Activated CD4-positive, alpha-beta T cell treated with anti-CD3 and anti-CD28 coated beads, Interleukin-2, amount 10 ng/mL, durations not matched to agents 24 days and 14 days (primary cell): ENCODE measurements at regions not wholly inside any gene's neighbourhood (a gene's known extent, or its start where the extent isn't known, plus 50 kb on each side); places are given as distances from the start of the nearest gene placed in this dataset.
"Not testable (repeated sequence)": the region's sequence is repeated elsewhere in the genome, so short reads cannot be mapped to it uniquely, and the experiment has no call there.

Experiments used
- DNase-seq: peaks from one replicate; pipeline ENCODE4 v3.0.0; 2022
- H3K27ac Mint-ChIP-seq: one replicate; pipeline ENCODE4 v1.8.0; 2022; ENCODE audit warnings: mild to moderate bottlenecking, mixed read lengths
- H3K27me3 Mint-ChIP-seq: one replicate; pipeline ENCODE4 v1.8.0; 2022; ENCODE audit warnings: mixed read lengths
- H3K36me3 Mint-ChIP-seq: one replicate; pipeline ENCODE4 v1.8.0; 2022; ENCODE audit warnings: low read depth, mild to moderate bottlenecking, mixed read lengths
- H3K4me1 Mint-ChIP-seq: one replicate; pipeline ENCODE4 v1.8.0; 2021; ENCODE audit warnings: mixed read lengths
- H3K4me3 Mint-ChIP-seq: one replicate; pipeline ENCODE4 v1.8.0; 2022; ENCODE audit warnings: mild to moderate bottlenecking, moderate library complexity, mixed read lengths
- H3K9me3 Mint-ChIP-seq: one replicate; pipeline ENCODE4 v1.8.0; 2021; ENCODE audit warnings: mixed read lengths
- intact Hi-C: fragments of 100-400 bp; cut with micrococcal nuclease; formaldehyde crosslinking; loops from one replicate; pipeline ENCODE4 v1.15.1; 2023

GRCh38 chr15:96610757-96611156 is 280.3 kb downstream of the NR2F2 start:
- no peaks in the 10 kb centered on the region for H3K27me3 Mint-ChIP-seq
- H3K36me3 Mint-ChIP-seq: no peaks in the 10 kb centered on the region
- no peak for DNase-seq
- peaks cover 7% of the 10 kb centered on the region for H3K9me3 Mint-ChIP-seq
- H3K27ac Mint-ChIP-seq: no peak overlapping the region
- intact Hi-C loops: no loop called here
- no peaks in the 10 kb centered on the region for H3K4me1 Mint-ChIP-seq
- no peak overlapping the region for H3K4me3 Mint-ChIP-seq

DNA sequence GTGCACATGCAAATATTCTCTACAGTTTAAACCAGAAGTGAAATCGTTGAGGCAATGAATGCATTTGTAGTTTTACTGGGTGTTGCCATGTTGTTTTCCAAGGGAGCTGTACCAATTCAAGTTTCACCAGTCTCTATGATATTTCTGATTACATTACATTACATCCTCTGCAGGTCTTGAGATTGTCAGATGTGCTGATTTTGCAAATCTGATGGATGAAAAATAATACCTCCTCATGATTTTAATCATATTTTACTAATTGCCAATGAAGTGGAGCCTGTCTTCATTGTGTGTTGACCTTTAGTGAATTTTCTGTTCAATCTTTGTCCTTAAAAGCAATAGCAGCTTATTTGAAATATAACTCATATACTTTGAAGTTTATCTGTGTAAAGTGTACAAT is 282.4 kb downstream of the NR2F2 start:
- Mint-ChIP-seq H3K4me3 (no peak overlapping the region), H3K9me3 (peaks cover 7% of the 10 kb centered on the region), H3K4me1 (no peaks in the 10 kb centered on the region), H3K27ac (no peak overlapping the region), H3K27me3 (no peaks in the 10 kb centered on the region), H3K36me3 (no peaks in the 10 kb centered on the region)
- no peak for DNase-seq
- intact Hi-C loops: no loop called here

DNA sequence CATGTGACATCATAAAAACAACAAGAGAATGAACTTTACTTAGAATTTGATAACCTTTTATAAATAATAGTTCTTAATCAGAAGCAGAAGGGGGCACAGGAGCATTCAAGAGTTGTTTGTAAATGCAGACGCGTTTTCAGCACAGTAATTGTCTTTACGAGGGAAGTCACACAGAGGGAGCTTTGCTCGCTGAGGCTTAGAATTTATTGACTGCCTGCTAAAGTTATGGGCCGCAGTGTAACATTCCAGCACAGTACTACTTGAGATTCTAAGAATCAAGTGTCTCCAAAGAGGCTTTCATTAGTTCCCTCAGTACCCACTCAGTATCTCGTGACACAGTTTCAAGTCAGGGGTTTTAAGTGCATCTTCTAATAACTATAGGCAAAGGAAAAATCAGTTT is 288.7 kb downstream of the NR2F2 start:
- Mint-ChIP-seq H3K27me3 (no peaks in the 10 kb centered on the region), H3K4me3 (no peak overlapping the region), H3K4me1 (no peaks in the 10 kb centered on the region), H3K36me3 (no peaks in the 10 kb centered on the region), H3K9me3 (no peaks in the 10 kb centered on the region), H3K27ac (no peak overlapping the region)
- intact Hi-C loops: no loop called here
- no peak for DNase-seq

GRCh38 chr15:96622714-96623113 is 292.2 kb downstream of the NR2F2 start:
- DNase-seq: no peak
- Mint-ChIP-seq H3K4me1 (no peaks in the 10 kb centered on the region), H3K27ac (no peak overlapping the region), H3K9me3 (no peaks in the 10 kb centered on the region), H3K27me3 (no peaks in the 10 kb centered on the region), H3K4me3 (no peak overlapping the region), H3K36me3 (no peaks in the 10 kb centered on the region)
- intact Hi-C loops: no loop called here

GRCh38 chr15:96625256-96625655 is 294.8 kb downstream of the NR2F2 start:
- no peaks in the 10 kb centered on the region for H3K9me3 Mint-ChIP-seq
- DNase-seq: no peak
- no peak overlapping the region for H3K4me3 Mint-ChIP-seq
- intact Hi-C loops: no loop called here
- H3K27me3 Mint-ChIP-seq: no peaks in the 10 kb centered on the region
- no peaks in the 10 kb centered on the region for H3K4me1 Mint-ChIP-seq
- H3K27ac Mint-ChIP-seq: no peak overlapping the region
- no peaks in the 10 kb centered on the region for H3K36me3 Mint-ChIP-seq

GRCh38 chr15:96627031-96627568 is 296.6 kb downstream of the NR2F2 start:
- no peaks in the 10 kb centered on the region for H3K9me3 Mint-ChIP-seq
- H3K4me3 Mint-ChIP-seq: no peak overlapping the region
- DNase-seq: no peak
- H3K27me3 Mint-ChIP-seq: no peaks in the 10 kb centered on the region
- H3K27ac Mint-ChIP-seq: no peak overlapping the region
- H3K36me3 Mint-ChIP-seq: no peaks in the 10 kb centered on the region
- intact Hi-C loops: no loop called here
- no peaks in the 10 kb centered on the region for H3K4me1 Mint-ChIP-seq

GRCh38 chr15:96629511-96629910 is 299.0 kb downstream of the NR2F2 start:
- Mint-ChIP-seq H3K36me3 (no peaks in the 10 kb centered on the region), H3K9me3 (no peaks in the 10 kb centered on the region), H3K4me3 (no peak overlapping the region), H3K4me1 (no peaks in the 10 kb centered on the region), H3K27ac (no peak overlapping the region), H3K27me3 (no peaks in the 10 kb centered on the region)
- DNase-seq: no peak
- intact Hi-C loops: no loop called here

GRCh38 chr15:96638793-96639192 is 308.3 kb downstream of the NR2F2 start:
- Mint-ChIP-seq H3K4me3 (no peak overlapping the region), H3K27me3 (no peaks in the 10 kb centered on the region), H3K36me3 (no peaks in the 10 kb centered on the region), H3K9me3 (no peaks in the 10 kb centered on the region), H3K27ac (no peak overlapping the region), H3K4me1 (no peaks in the 10 kb centered on the region)
- intact Hi-C loops: no loop called here
- DNase-seq: no peak

GRCh38 chr15:96645796-96646195 is 315.3 kb downstream of the NR2F2 start:
- Mint-ChIP-seq H3K27me3 (no peaks in the 10 kb centered on the region), H3K27ac (no peak overlapping the region), H3K4me1 (no peaks in the 10 kb centered on the region), H3K36me3 (no peaks in the 10 kb centered on the region), H3K4me3 (no peak overlapping the region), H3K9me3 (no peaks in the 10 kb centered on the region)
- intact Hi-C loops: no loop called here
- no peak for DNase-seq

DNA sequence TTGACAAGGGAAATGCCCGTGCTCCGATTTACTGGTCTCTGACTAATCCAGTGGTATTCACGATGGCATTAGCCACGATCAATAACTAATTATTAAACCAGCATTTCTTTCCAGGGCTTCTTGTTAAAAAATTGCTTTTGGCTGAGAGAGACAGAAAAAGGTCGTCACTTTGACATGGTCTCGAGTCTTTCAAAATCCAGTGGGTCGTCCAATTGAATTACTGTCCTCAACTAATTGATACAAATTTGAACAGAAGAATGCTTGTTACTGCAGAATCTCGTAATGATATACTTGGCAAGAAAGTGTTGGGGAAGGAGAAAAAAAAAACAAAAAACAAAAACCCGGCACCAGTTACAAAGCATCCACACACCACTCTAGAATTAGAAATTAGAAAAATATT is 318.4 kb downstream of the NR2F2 start:
- DNase-seq: no peak
- H3K27ac Mint-ChIP-seq: no peak overlapping the region
- no peaks in the 10 kb centered on the region for H3K36me3 Mint-ChIP-seq
- H3K4me3 Mint-ChIP-seq: no peak overlapping the region
- H3K4me1 Mint-ChIP-seq: no peaks in the 10 kb centered on the region
- no peaks in the 10 kb centered on the region for H3K9me3 Mint-ChIP-seq
- no peaks in the 10 kb centered on the region for H3K27me3 Mint-ChIP-seq
- intact Hi-C loops: no loop called here

GRCh38 chr15:96657096-96657495 is 326.6 kb downstream of the NR2F2 start:
- intact Hi-C loops: no loop called here
- no peaks in the 10 kb centered on the region for H3K9me3 Mint-ChIP-seq
- no peak for DNase-seq
- no peaks in the 10 kb centered on the region for H3K36me3 Mint-ChIP-seq
- no peaks in the 10 kb centered on the region for H3K27me3 Mint-ChIP-seq
- no peak overlapping the region for H3K4me3 Mint-ChIP-seq
- no peak overlapping the region for H3K27ac Mint-ChIP-seq
- H3K4me1 Mint-ChIP-seq: no peaks in the 10 kb centered on the region

DNA sequence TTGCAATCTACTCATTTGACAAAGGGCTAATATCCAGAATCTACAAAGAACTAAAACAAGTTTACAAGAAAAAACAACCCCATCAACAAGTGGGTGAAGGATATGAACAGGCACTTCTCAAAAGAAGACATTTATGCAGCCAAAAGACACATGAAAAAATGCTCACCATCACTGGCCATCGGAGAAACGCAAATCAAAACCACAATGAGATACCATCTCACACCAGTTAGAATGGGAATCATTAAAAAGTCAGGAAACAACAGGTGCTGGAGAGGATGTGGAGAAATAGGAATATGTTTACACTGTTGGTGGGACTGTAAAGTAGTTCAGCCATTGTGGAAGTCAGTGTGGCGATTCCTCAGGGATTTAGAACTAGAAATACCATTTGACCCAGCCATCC is 336.5 kb downstream of the NR2F2 start:
- H3K4me3 Mint-ChIP-seq, DNase-seq, H3K27me3 Mint-ChIP-seq, H3K36me3 Mint-ChIP-seq, H3K4me1 Mint-ChIP-seq, intact Hi-C loops, H3K27ac Mint-ChIP-seq, H3K9me3 Mint-ChIP-seq: not testable (repeated sequence)

DNA sequence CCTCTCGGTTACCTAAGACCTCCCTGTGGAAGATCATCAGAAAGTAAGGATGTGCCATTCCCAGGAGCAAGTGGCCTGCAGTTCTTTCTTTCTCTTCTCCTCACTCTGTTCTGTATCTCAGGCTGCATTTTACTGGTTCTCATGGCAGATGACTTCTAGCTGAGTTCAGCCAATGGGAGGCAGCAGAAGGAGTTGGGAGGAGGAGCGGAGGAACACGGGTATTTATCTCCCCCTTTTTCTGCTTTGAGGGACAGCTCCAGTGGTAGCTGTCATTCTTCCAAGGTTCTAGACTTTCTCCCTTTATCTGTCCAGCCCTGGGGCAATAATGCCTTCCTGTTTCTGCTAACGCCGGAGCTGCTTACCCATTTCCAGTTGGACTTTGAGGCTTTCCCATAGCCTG is 339.9 kb downstream of the NR2F2 start:
- Mint-ChIP-seq H3K36me3 (no peaks in the 10 kb centered on the region), H3K4me1 (no peaks in the 10 kb centered on the region), H3K27me3 (no peaks in the 10 kb centered on the region), H3K9me3 (no peaks in the 10 kb centered on the region), H3K27ac (no peak overlapping the region), H3K4me3 (no peak overlapping the region)
- no peak for DNase-seq
- intact Hi-C loops: no loop called here

DNA sequence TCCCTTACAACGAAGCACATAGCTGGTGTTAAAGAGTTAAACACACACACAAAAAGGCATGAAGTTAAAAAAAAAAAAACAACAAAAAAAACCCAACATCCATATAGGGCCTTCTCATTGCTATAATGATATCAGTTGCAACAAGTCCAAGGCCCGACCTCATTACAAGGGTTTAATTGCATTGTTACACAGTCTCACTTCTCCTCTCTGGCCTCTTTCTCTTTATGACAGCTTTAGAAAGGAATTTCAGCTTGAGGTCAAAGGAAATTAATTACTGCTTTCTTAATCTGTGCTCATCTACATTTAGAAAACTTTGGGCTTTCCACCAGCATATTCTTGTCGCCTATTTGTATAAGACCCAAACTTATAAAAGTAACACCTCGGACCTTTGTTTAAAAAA is 342.1 kb downstream of the NR2F2 start:
- H3K36me3 Mint-ChIP-seq: no peaks in the 10 kb centered on the region
- H3K27me3 Mint-ChIP-seq: no peaks in the 10 kb centered on the region
- H3K9me3 Mint-ChIP-seq: no peaks in the 10 kb centered on the region
- H3K27ac Mint-ChIP-seq: no peak overlapping the region
- intact Hi-C loops: no loop called here
- DNase-seq: no peak
- H3K4me3 Mint-ChIP-seq: no peak overlapping the region
- no peaks in the 10 kb centered on the region for H3K4me1 Mint-ChIP-seq

DNA sequence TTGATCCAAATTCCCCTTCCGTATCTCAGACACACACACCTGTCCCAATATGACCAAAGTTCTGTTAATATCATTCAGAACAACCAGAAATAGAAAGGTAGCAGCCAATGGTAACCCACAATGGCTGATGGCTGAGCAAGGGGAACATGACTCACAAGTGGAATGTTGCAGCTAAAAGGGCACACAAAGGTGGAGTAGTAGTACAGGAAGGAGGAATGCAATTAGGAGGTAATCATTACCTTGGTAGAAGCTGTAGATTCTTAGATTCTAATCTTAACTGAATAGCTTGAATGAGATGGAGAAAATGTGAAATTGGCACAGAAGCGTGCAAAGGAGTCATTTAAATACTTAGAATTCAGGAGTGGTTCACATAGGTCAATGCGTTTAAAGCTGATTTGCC is 347.9 kb downstream of the NR2F2 start:
- Mint-ChIP-seq H3K4me3 (no peak overlapping the region), H3K27me3 (no peaks in the 10 kb centered on the region), H3K36me3 (no peaks in the 10 kb centered on the region), H3K9me3 (no peaks in the 10 kb centered on the region), H3K27ac (no peak overlapping the region), H3K4me1 (no peaks in the 10 kb centered on the region)
- intact Hi-C loops: no loop called here
- no peak for DNase-seq
